NT2/D1 (cell line): ENCODE measurements at regions not wholly inside any gene's neighbourhood (a gene's known extent, or its start where the extent isn't known, plus 50 kb on each side); places are given as distances from the start of the nearest gene placed in this dataset.

Experiments
- DNase-seq: peaks from one replicate; pipeline ENCODE4 v3.0.0-alpha.2; 2011; ENCODE audit warnings: low read depth, low spot score
- H3K27me3 ChIP-seq: 2 replicates; pipeline ENCODE4 v1.6.0; 2011; ENCODE audit warnings: mild to moderate bottlenecking; ENCODE audit not compliant: insufficient read length, insufficient read depth
- H3K36me3 ChIP-seq: 2 replicates; pipeline ENCODE4 v1.6.1; 2011; ENCODE audit warnings: mild to moderate bottlenecking, low read length, mixed read lengths; ENCODE audit not compliant: insufficient read depth, insufficient read length
- H3K4me1 ChIP-seq: 2 replicates; pipeline ENCODE4 v1.5.1; 2011; ENCODE audit not compliant: insufficient read depth, insufficient read length
- H3K4me3 ChIP-seq: 2 replicates; pipeline ENCODE4 v1.5.1; 2011; ENCODE audit warnings: low read depth; ENCODE audit not compliant: insufficient read length
- H3K9ac ChIP-seq: 2 replicates; pipeline ENCODE4 v1.6.0; 2011; ENCODE audit warnings: low read depth; ENCODE audit not compliant: insufficient read length
- H3K9me3 ChIP-seq: 2 replicates; pipeline ENCODE4 v1.5.1; 2011; ENCODE audit warnings: mild to moderate bottlenecking, low read length; ENCODE audit not compliant: insufficient read depth
- SUZ12 ChIP-seq: IDR thresholded peaks from 2 replicates; pipeline ENCODE4 v1.6.1; 2011; ENCODE audit not compliant: insufficient read length, insufficient read depth; ENCODE audit errors: extremely low read depth
- YY1 ChIP-seq: IDR thresholded peaks from 2 replicates; pipeline ENCODE4 v1.6.1; 2011; ENCODE audit not compliant: insufficient read length, insufficient read depth
- ZNF274 ChIP-seq: IDR thresholded peaks from 2 replicates; pipeline ENCODE4 v1.6.1; 2011; ENCODE audit warnings: mild to moderate bottlenecking, low read depth, low read length

DNA sequence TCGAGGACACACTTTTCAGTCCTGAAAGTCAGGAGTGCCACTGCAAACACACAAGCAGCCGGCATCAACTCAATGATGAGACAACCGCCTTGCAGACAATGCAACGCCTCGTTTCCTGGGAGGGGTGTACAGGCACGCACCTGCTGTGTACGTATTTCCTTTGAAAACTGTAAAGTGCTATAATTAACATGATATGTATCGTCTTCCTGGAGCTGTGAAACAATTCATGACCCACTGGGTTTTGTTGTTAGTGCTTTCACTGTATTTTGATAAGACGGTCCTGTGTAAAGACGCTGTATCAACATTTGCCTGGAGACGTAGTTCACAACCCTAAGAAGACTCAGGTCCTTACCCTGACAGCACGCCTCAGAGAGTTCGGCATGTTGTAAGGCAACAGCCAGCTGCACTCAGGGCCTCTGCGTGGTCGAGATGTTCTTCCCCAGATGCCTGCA is 105.7 kb upstream of the ANO1 start:
- H3K9ac ChIP-seq, result no peak overlapping the region
- H3K9me3 ChIP-seq, result no peaks in the 10 kb centered on the region
- no peak for DNase-seq
- no peak overlapping the region for H3K4me3 ChIP-seq
- no peak for TF ChIP-seq ZNF274
- TF ChIP-seq SUZ12, result no peak
- no peak for TF ChIP-seq YY1
- no peaks in the 10 kb centered on the region for H3K36me3 ChIP-seq
- H3K4me1 ChIP-seq, result peaks cover 9% of the 10 kb centered on the region
- no peaks in the 10 kb centered on the region for H3K27me3 ChIP-seq

DNA sequence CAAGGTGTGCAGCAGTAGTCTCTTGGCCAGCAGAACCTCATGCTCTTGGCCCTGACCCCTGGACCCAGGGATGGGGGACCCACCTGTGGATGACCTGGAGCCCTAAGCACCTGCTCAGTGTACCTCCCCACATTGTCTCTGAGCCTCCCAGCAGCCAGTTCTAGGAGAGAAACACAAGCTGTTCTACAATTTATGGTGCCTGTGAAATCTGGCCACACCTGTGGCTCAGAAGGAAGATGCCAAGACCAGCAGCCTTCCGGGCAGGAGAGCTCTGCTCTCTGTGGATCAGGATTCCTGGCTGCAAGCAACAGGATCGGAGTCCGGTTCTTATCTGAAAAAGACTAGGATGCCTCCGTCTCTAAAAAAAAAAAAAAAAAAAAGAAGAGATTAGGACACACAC is 103.6 kb upstream of the ANO1 start:
- Histone ChIP-seq H3K36me3 (no peaks in the 10 kb centered on the region), H3K9me3 (no peaks in the 10 kb centered on the region), H3K4me1 (peaks cover 13% of the 10 kb centered on the region), H3K27me3 (no peaks in the 10 kb centered on the region), H3K9ac (no peak overlapping the region), H3K4me3 (no peak overlapping the region)
- TF ChIP-seq SUZ12, result no peak
- no peak for TF ChIP-seq YY1
- TF ChIP-seq ZNF274, result no peak
- DNase-seq, result no peak

DNA sequence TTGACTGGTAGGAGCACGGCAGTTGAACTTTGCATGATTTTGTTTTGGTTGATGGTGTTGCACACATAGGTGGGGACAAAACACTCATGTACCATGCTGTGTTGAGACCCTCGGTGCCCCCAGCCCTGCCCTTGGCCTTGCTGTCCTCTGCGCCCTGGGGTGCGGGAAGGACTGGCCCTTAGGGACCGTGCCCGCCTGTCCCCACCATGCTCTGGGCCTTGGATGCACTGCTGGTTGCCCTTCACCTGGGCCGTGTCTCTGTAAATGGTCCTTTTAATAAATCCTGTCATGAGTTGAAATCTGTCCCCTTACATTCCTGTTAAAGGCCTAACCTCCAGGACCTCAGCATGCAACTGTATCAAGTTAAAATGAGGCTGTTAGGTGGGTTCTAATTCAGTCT is 102.3 kb upstream of the ANO1 start:
- no peak for TF ChIP-seq YY1
- TF ChIP-seq ZNF274, result no peak
- TF ChIP-seq SUZ12, result no peak
- Histone ChIP-seq H3K36me3 (no peaks in the 10 kb centered on the region), H3K9me3 (no peaks in the 10 kb centered on the region), H3K4me1 (peaks cover 13% of the 10 kb centered on the region), H3K9ac (no peak overlapping the region), H3K4me3 (no peak overlapping the region), H3K27me3 (no peaks in the 10 kb centered on the region)
- no peak for DNase-seq

DNA sequence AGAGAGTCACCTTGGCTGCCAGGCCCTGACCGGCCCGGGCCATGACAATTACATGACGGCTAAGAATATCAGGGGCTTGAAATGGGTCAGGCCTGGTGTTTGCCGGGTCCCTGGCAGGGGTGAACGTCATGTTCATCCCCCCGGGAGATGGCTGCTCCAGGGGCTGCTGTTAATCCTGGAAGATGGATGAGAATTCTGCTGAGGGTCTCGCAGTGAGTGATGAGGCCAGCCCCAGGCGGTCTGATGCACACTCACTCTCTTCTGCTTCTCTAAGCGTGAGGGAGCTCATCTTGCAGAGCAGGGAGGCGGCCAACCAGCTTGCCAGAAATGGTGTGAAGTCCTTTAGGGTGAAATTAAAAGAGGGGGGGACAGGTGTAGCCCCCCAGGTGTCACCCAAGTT is 101.3 kb upstream of the ANO1 start:
- no peaks in the 10 kb centered on the region for H3K9me3 ChIP-seq
- peaks cover 13% of the 10 kb centered on the region for H3K4me1 ChIP-seq
- DNase-seq, result no peak
- no peaks in the 10 kb centered on the region for H3K27me3 ChIP-seq
- TF ChIP-seq ZNF274 (no peak), SUZ12 (no peak), YY1 (no peak)
- no peak overlapping the region for H3K4me3 ChIP-seq
- no peaks in the 10 kb centered on the region for H3K36me3 ChIP-seq
- H3K9ac ChIP-seq, result no peak overlapping the region

DNA sequence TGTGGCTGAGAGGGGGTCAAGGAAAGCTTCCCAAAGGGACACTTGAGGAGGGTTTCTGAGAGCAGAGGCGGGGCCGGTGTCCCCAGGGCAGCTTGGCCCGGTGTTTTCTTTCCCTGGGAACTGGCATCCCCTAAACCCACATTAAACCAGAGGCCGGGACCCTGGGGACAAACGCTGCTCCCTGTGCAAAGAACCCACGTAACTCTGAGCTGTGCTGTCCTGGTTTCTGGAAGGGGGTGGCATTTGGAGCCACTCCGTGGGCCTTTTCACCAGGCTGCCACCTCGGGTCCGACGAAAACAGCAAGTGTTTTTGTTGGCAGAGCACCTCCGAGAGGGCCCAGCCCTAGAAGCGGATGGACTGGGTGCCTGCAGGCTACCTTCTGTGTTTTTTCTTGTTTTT is 100.2 kb upstream of the ANO1 start:
- Histone ChIP-seq H3K4me3 (no peak overlapping the region), H3K36me3 (no peaks in the 10 kb centered on the region), H3K9ac (no peak overlapping the region), H3K27me3 (no peaks in the 10 kb centered on the region), H3K4me1 (peaks cover 15% of the 10 kb centered on the region), H3K9me3 (no peaks in the 10 kb centered on the region)
- no peak for TF ChIP-seq ZNF274
- TF ChIP-seq SUZ12, result no peak
- TF ChIP-seq YY1, result no peak
- DNase-seq, result no peak

DNA sequence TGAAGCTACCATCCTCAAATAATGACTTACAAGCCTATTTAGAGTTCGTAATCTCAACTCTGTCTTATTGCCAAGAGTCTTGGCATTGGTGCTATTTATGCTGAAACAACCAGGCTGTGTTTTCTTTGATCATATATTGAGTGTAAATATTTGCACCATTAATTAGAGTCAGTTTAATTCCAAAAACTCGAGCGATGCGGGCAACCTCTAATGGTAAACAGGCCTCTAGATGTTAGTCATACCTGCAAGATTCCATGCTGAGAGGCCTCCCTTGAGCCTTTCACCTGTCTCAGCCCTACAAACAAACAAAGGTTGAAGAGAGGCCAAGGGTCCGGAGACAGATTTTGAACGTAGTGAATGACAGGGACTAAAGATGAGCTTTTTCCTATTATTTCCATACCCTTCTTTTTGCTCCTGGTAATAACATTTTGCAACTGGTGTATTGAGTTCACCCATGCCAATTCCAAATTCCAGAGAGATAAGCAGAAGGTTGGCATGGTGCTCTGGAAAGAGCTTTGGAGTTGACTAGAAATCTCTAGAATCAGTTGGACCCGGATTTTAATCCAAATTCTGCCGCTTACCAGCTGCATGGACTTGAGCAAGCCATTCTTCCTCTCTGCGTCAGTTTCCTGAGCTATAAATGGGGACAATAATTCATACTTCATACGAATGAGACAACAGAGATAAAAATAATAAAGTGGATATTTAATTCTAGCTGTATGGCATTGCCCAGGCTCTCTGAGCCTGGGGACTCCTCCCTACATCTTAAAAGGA is 99.1 kb upstream of the ANO1 start:
- TF ChIP-seq ZNF274 (no peak), SUZ12 (no peak), YY1 (no peak)
- no peak overlapping the region for H3K9ac ChIP-seq
- H3K36me3 ChIP-seq, result no peaks in the 10 kb centered on the region
- no peaks in the 10 kb centered on the region for H3K27me3 ChIP-seq
- no peaks in the 10 kb centered on the region for H3K9me3 ChIP-seq
- H3K4me3 ChIP-seq, result no peak overlapping the region
- DNase-seq, result no peak
- H3K4me1 ChIP-seq, result peaks cover 20% of the 10 kb centered on the region

DNA sequence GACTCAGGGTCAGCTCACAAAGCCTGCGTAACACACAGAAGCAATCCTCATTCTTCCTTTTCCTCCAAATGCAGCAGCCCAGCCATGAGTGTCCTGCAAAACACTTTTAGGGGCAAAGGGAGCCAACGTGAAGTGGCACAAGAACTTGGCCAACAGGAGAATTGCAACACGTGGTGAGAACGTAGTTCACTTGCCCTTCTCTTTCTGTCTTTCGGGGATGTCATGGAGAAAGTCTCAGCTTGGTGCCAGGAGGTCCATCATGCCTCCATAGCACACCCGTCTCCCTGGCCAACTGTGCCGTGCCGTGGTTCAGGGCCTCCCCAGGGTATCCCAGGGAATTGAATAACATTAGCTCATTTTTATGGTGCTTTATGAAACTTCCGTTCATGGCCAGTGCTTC is 98.5 kb upstream of the ANO1 start:
- Histone ChIP-seq H3K4me1 (peaks cover 21% of the 10 kb centered on the region), H3K36me3 (no peaks in the 10 kb centered on the region), H3K4me3 (no peak overlapping the region), H3K9me3 (no peaks in the 10 kb centered on the region), H3K27me3 (peaks cover 3% of the 10 kb centered on the region), H3K9ac (no peak overlapping the region)
- DNase-seq, result no peak
- TF ChIP-seq SUZ12 (no peak), ZNF274 (no peak), YY1 (no peak)
